ENCODE measurements at regions not wholly inside any gene's neighbourhood (a gene's known extent, or its start where the extent isn't known, plus 50 kb on each side); places are given as distances from the start of the nearest gene placed in this dataset.
"Not testable (repeated sequence)": the region's sequence is repeated elsewhere in the genome, so short reads cannot be mapped to it uniquely, and the experiment has no call there.

DNA sequence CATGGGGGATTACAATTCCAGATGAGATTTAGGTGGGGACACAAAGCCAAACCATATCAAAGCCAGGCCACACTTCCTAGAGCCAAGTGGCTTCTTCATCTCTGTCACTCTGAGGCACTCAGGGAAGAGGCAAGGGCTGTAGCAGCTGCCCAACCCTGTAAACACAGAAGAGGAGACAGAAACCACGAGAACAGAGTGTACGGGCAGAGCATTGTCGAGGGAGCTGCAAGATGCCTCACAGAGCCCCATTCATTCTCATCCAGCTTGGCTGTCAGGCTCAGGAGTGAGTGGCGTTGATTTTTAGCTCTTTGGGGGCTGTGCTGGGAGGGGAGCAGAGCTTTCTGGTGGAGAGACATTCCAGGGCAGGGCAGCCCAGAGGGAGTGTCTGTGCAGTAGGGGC, 117.2 kb upstream of the SALL1 start:
- no peak overlapping the region for H3K27ac Mint-ChIP-seq (ENCODE audit: unreplicated experiment)
- H3K36me3 Mint-ChIP-seq (ENCODE audit: low read depth) = no peaks in the 10 kb centered on the region
- H3K9me3 Mint-ChIP-seq (ENCODE audit: low read depth) = peaks cover 40% of the 10 kb centered on the region
- TF ChIP-seq, protein P1, sequence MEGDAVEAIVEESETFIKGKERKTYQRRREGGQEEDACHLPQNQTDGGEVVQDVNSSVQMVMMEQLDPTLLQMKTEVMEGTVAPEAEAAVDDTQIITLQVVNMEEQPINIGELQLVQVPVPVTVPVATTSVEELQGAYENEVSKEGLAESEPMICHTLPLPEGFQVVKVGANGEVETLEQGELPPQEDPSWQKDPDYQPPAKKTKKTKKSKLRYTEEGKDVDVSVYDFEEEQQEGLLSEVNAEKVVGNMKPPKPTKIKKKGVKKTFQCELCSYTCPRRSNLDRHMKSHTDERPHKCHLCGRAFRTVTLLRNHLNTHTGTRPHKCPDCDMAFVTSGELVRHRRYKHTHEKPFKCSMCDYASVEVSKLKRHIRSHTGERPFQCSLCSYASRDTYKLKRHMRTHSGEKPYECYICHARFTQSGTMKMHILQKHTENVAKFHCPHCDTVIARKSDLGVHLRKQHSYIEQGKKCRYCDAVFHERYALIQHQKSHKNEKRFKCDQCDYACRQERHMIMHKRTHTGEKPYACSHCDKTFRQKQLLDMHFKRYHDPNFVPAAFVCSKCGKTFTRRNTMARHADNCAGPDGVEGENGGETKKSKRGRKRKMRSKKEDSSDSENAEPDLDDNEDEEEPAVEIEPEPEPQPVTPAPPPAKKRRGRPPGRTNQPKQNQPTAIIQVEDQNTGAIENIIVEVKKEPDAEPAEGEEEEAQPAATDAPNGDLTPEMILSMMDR (IDR thresholded peaks at IDR 0.05) = no peak
- no peak for DNase-seq (ENCODE audit: low spot score)
- H3K27me3 Mint-ChIP-seq (ENCODE audit: low read depth) = no peaks in the 10 kb centered on the region
- no peak overlapping the region for H3K4me3 Mint-ChIP-seq (ENCODE audit: unreplicated experiment)
- H3K4me1 Mint-ChIP-seq (ENCODE audit: low read depth) = no peaks in the 10 kb centered on the region

DNA sequence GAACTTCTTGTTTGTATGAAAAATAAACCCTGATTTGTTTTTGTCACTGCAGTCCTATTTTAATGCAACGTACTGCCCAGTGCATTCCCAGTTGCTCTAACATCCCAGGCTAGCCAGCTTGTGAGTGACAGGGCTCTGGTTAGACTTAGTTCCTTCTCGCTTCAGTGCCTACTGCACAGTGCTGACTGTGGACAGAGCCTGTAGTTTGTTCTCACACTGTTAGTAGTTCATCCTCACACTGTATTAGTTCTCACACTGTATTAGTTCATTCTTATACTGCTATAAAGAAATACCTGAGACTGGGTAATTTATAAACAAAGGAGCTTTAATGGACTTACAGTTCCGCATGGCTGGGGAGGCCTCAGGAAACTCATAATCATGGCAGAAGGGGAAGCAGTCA, 116.6 kb upstream of the SALL1 start:
- DNase-seq (ENCODE audit: low spot score) = no peak
- H3K36me3 Mint-ChIP-seq (ENCODE audit: low read depth) = no peaks in the 10 kb centered on the region
- TF ChIP-seq, protein P1 (IDR thresholded peaks at IDR 0.05) = no peak
- no peaks in the 10 kb centered on the region for H3K27me3 Mint-ChIP-seq (ENCODE audit: low read depth)
- peaks cover 41% of the 10 kb centered on the region for H3K9me3 Mint-ChIP-seq (ENCODE audit: low read depth)
- H3K4me3 Mint-ChIP-seq (ENCODE audit: unreplicated experiment) = no peak overlapping the region
- H3K4me1 Mint-ChIP-seq (ENCODE audit: low read depth) = no peaks in the 10 kb centered on the region
- no peak overlapping the region for H3K27ac Mint-ChIP-seq (ENCODE audit: unreplicated experiment)

DNA sequence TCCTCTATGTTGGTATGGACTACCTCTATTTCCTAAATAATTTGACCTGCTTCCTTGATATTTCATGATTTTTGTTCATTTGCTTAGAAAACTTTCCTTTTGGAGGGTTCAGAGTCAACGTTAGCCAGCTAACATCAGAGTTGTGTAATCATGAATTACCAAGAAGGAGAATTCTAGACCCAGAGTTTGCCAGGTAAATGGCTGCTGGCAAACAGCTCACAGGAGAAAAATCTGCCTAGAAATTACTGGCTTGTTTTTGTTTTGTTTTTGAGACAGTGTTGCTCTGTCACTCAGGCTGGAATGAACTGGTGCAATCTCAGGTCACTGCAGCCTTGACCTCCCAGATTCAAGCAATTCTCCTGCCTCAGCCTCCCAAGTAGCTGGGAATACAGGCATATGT, 111.4 kb upstream of the SALL1 start:
- TF ChIP-seq, protein P1 (IDR thresholded peaks at IDR 0.05) = no peak
- H3K9me3 Mint-ChIP-seq (ENCODE audit: low read depth) = peaks cover 51% of the 10 kb centered on the region
- H3K27ac Mint-ChIP-seq (ENCODE audit: unreplicated experiment) = no peak overlapping the region
- H3K36me3 Mint-ChIP-seq (ENCODE audit: low read depth) = no peaks in the 10 kb centered on the region
- no peak overlapping the region for H3K4me3 Mint-ChIP-seq (ENCODE audit: unreplicated experiment)
- H3K27me3 Mint-ChIP-seq (ENCODE audit: low read depth) = no peaks in the 10 kb centered on the region
- no peak for DNase-seq (ENCODE audit: low spot score)
- H3K4me1 Mint-ChIP-seq (ENCODE audit: low read depth) = no peaks in the 10 kb centered on the region

DNA sequence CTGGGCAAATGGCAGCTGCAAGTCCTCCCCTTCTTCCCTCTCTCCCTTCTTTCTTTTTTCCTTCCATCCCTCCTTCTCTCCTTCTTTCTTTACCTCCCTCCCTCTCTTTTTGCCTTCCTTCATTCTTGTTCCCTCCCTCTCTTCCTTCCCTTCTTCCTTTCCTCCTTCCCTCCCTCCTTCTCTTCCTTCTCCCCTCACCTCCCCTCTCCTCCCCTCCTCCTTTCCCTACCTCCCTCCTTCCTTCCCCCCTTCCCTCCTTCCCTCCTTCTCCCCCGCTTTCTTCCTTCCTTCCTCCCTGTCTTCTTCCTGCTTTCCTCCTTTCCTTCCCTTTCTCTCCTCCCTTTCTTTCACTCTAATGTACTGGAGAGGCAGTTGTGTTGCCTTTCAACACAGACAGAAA, 110.8 kb upstream of the SALL1 start:
- Mint-ChIP-seq H3K4me3 (ENCODE audit: unreplicated experiment) (no peak overlapping the region), H3K9me3 (ENCODE audit: low read depth) (peaks cover 55% of the 10 kb centered on the region), H3K27ac (ENCODE audit: unreplicated experiment) (no peak overlapping the region), H3K36me3 (ENCODE audit: low read depth) (no peaks in the 10 kb centered on the region), H3K4me1 (ENCODE audit: low read depth) (no peaks in the 10 kb centered on the region), H3K27me3 (ENCODE audit: low read depth) (no peaks in the 10 kb centered on the region)
- no peak for DNase-seq (ENCODE audit: low spot score)
- TF ChIP-seq, protein P1 (IDR thresholded peaks at IDR 0.05) = no peak

DNA sequence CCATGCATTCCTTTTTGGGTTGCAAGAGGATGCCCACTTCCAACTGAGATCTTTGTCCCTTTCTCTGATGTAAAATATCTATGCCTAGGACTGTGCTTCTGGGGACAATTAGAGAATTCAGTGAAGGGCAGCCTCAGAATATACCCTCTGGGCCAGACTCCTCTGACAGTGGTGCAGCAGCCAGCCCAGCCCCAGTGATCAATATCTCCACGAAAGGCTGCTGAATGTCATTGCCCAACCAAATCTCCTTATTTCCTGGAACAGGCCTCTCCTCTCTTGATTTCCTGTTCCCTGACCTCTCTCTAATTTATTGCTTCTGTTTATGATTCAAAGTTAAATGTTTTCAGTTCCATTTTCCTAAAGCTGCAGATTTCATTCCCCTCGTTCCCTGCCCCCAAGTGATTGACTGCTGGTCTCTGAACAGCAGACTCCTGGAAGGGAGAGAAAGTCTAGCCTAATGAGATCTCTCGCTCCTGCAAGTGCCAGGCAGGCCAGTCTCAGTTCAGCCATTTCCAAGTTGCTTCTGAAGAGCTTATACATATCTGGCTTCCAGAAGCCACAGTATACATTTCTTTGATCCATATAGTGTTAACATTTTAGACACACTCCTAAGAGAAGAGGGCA, 104.4 kb upstream of the SALL1 start:
- no peak overlapping the region for H3K27ac Mint-ChIP-seq (ENCODE audit: unreplicated experiment)
- H3K4me1 Mint-ChIP-seq (ENCODE audit: low read depth) = no peaks in the 10 kb centered on the region
- no peaks in the 10 kb centered on the region for H3K27me3 Mint-ChIP-seq (ENCODE audit: low read depth)
- DNase-seq (ENCODE audit: low spot score) = no peak
- peaks cover 44% of the 10 kb centered on the region for H3K9me3 Mint-ChIP-seq (ENCODE audit: low read depth)
- no peak overlapping the region for H3K4me3 Mint-ChIP-seq (ENCODE audit: unreplicated experiment)
- no peaks in the 10 kb centered on the region for H3K36me3 Mint-ChIP-seq (ENCODE audit: low read depth)
- TF ChIP-seq, protein P1 (IDR thresholded peaks at IDR 0.05) = no peak

DNA sequence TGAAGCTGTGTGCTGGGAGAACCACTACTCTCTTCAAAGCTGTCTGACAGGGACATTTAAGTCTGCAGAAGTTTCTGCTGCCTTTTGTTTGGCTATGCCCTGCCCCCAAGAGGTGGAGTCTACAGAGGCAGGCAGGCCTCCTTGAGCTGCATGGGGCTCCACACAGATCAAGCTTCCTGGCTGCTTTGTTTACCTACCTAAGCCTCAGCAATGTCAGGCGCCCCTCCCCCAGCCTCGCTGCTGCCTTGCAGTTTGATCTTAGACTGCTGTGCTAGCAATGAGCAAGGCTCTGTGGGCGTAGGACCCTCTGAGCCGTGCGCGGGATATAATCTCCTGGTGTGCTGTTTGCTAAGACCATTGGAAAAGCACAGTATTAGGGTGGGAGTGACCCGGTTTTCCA, 103.3 kb upstream of the SALL1 start:
- H3K4me3 Mint-ChIP-seq (ENCODE audit: unreplicated experiment); H3K36me3 Mint-ChIP-seq (ENCODE audit: low read depth); H3K27me3 Mint-ChIP-seq (ENCODE audit: low read depth); H3K4me1 Mint-ChIP-seq (ENCODE audit: low read depth); H3K27ac Mint-ChIP-seq (ENCODE audit: unreplicated experiment); DNase-seq (ENCODE audit: low spot score): not testable (repeated sequence)
- peaks cover 46% of the 10 kb centered on the region for H3K9me3 Mint-ChIP-seq (ENCODE audit: low read depth)

All from chondrocyte (in vitro differentiated cells).